ENCODE measurements at regions not wholly inside any gene's neighbourhood (a gene's known extent, or its start where the extent isn't known, plus 50 kb on each side); places are given as distances from the start of the nearest gene placed in this dataset.

DNA sequence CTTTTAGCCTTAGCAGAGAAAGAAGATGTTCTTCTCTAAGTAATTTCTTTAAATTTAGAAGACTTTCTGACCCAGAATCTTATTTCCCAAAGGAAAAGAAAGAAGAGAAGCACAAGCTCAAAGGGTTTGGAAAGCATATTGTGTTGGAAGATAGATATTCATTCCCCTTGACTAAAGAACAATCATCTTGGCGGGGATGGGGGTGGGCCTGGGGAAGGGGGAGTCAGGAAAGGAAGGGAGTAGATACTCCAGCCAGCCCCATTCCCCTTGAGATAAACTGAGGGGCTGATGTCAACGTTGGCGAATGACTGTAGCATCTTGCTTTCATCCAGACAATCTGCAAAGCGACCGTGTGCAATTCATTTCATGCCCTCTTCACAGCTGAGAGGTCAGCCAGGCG is 66.5 kb upstream of the SIPA1L2 start:
- Histone ChIP-seq H3K9me3 (no peaks in the 10 kb centered on the region), H3K4me3 (no peak overlapping the region), H3K36me3 (no peaks in the 10 kb centered on the region), H3K4me1 (peaks cover 16% of the 10 kb centered on the region), H3K27me3 (no peaks in the 10 kb centered on the region), H3K27ac (no peak overlapping the region)
- DNase-seq (ENCODE audit: extremely low spot score in 2 of 2) = no peak
- TF ChIP-seq POLR2AphosphoS5 (IDR thresholded peaks at IDR 0.05; ENCODE audit: insufficient read depth in 1 of 2, low read depth in 1 of 2) = no peak
- TF ChIP-seq, protein P1, sequence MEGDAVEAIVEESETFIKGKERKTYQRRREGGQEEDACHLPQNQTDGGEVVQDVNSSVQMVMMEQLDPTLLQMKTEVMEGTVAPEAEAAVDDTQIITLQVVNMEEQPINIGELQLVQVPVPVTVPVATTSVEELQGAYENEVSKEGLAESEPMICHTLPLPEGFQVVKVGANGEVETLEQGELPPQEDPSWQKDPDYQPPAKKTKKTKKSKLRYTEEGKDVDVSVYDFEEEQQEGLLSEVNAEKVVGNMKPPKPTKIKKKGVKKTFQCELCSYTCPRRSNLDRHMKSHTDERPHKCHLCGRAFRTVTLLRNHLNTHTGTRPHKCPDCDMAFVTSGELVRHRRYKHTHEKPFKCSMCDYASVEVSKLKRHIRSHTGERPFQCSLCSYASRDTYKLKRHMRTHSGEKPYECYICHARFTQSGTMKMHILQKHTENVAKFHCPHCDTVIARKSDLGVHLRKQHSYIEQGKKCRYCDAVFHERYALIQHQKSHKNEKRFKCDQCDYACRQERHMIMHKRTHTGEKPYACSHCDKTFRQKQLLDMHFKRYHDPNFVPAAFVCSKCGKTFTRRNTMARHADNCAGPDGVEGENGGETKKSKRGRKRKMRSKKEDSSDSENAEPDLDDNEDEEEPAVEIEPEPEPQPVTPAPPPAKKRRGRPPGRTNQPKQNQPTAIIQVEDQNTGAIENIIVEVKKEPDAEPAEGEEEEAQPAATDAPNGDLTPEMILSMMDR (IDR thresholded peaks at IDR 0.05) = no peak
- TF ChIP-seq POLR2A (IDR thresholded peaks at IDR 0.05) = no peak
- intact Hi-C loops (cut with DNase I) = no loop called here

DNA sequence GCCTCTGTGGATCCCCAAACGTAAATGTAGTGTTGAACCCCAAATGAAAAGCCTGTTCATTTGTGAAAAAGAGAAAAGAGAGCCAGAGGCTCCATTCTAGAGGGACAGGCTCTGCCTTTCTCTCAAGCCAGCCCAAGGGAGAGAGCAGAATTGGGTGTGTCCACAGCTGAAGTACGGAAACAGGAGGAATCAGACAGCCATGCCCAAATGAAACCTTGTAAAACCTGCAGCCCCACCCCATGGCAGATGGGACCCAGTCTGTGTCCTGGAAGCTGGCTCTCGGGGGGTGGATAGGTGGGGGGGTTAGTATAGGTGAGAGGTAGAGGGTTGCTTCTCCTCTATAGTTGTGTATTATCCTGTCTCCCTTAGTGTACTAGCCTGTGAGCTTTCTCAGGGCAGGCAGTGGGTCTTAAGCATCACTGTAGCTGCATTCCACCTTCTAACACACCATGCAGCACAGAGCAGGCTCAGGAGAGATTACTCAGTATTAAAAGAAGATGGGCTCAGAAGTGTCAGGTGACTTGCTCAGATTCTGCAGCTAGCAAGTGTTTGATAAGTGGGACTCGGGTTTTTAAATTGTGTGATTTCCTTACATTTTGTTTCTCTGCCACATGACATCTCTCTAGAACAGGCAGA is 67.4 kb upstream of the SIPA1L2 start:
- no peaks in the 10 kb centered on the region for H3K27me3 ChIP-seq
- TF ChIP-seq POLR2AphosphoS5 (IDR thresholded peaks at IDR 0.05; ENCODE audit: insufficient read depth in 1 of 2, low read depth in 1 of 2) = no peak
- TF ChIP-seq, protein P1 (IDR thresholded peaks at IDR 0.05) = no peak
- TF ChIP-seq POLR2A (IDR thresholded peaks at IDR 0.05) = no peak
- H3K9me3 ChIP-seq = no peaks in the 10 kb centered on the region
- H3K4me3 ChIP-seq = no peak overlapping the region
- H3K36me3 ChIP-seq = no peaks in the 10 kb centered on the region
- peaks cover 16% of the 10 kb centered on the region for H3K4me1 ChIP-seq
- H3K27ac ChIP-seq = no peak overlapping the region
- no peak for DNase-seq (ENCODE audit: extremely low spot score in 2 of 2)
- intact Hi-C loops (cut with DNase I) = no loop called here

DNA sequence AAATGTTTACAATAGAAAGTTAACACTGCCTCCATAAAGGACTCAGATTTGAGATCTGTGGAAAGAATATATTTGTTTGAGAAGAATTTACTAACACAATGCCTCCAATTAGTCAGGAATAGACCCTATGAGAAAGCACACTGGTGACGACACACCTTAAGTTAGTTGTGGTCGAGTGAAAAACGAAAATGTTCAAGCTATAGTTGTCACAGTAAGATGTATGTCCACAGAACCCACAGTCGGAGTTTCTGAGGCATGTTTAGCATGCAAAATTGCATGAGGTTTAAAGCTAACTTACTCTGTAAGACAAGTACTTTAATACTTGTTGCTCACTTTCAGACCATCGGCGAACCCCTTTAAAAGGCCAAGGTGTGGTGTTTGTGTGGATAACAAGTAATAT is 69.9 kb upstream of the SIPA1L2 start:
- H3K36me3 ChIP-seq = no peaks in the 10 kb centered on the region
- no peak for TF ChIP-seq POLR2A (IDR thresholded peaks at IDR 0.05)
- no peak for TF ChIP-seq POLR2AphosphoS5 (IDR thresholded peaks at IDR 0.05; ENCODE audit: insufficient read depth in 1 of 2, low read depth in 1 of 2)
- TF ChIP-seq, protein P1 (IDR thresholded peaks at IDR 0.05) = no peak
- H3K4me3 ChIP-seq = no peak overlapping the region
- no peaks in the 10 kb centered on the region for H3K27me3 ChIP-seq
- intact Hi-C loops (cut with DNase I) = no loop called here
- H3K4me1 ChIP-seq = peaks cover 22% of the 10 kb centered on the region
- DNase-seq (ENCODE audit: extremely low spot score in 2 of 2) = no peak
- no peak overlapping the region for H3K27ac ChIP-seq
- H3K9me3 ChIP-seq = no peaks in the 10 kb centered on the region

DNA sequence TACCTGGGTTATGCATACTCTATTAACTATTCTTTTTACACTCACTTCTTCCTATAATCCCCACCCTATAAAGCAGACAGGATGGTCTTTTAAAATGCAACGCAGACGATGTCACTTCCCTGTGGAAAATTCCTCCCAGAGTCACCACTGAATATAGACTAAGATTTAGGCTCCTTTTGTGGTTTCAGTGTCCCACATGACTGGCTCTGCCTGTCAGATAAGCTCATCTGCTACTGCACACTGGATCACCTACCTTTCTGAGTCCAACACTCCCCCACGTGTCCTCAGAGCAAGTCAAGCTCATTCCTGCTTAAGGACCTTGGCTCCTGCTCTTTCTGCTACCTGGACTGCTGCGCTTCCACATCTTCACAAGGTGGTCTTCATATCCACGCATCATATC is 73.0 kb upstream of the SIPA1L2 start:
- TF ChIP-seq POLR2A (IDR thresholded peaks at IDR 0.05) (no peak), POLR2AphosphoS5 (IDR thresholded peaks at IDR 0.05; ENCODE audit: insufficient read depth in 1 of 2, low read depth in 1 of 2) (no peak)
- TF ChIP-seq, protein P1 (IDR thresholded peaks at IDR 0.05) = no peak
- no peak for DNase-seq (ENCODE audit: extremely low spot score in 2 of 2)
- H3K4me3 ChIP-seq = no peak overlapping the region

DNA sequence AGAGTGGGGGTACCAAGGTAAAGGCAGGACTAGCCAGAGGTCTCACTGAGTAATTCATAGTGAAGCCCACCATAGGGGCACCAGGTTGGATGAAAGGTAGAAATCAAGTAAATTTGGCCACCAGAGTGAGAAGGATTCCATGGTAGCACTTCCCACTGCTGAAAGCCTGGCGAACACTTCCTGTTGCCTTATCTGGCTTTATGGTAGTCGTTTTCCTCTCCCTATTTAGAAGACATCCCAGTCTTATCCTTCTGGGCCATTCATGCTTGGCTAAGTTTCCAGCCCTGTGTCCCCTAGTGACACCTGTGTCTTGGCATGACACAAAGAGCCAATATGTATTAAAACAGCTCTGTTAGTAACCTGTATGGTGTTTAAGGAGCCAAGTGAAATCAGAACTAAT is 74.3 kb upstream of the SIPA1L2 start:
- Histone ChIP-seq H3K9me3 (no peaks in the 10 kb centered on the region), H3K4me3 (no peak overlapping the region), H3K27me3 (no peaks in the 10 kb centered on the region), H3K36me3 (no peaks in the 10 kb centered on the region), H3K4me1 (peaks cover 23% of the 10 kb centered on the region), H3K27ac (peak overlapping the region; percentile 65)
- intact Hi-C loops (cut with DNase I) = no loop called here
- no peak for DNase-seq (ENCODE audit: extremely low spot score in 2 of 2)
- TF ChIP-seq, protein P1 (IDR thresholded peaks at IDR 0.05) = no peak
- no peak for TF ChIP-seq POLR2A (IDR thresholded peaks at IDR 0.05)
- no peak for TF ChIP-seq POLR2AphosphoS5 (IDR thresholded peaks at IDR 0.05; ENCODE audit: insufficient read depth in 1 of 2, low read depth in 1 of 2)

More for the DNA sequence above, 73.0 kb upstream of the SIPA1L2 start:
- no peaks in the 10 kb centered on the region for H3K9me3 ChIP-seq
- intact Hi-C loops (cut with DNase I) = no loop called here
- no peaks in the 10 kb centered on the region for H3K27me3 ChIP-seq
- H3K36me3 ChIP-seq = no peaks in the 10 kb centered on the region
- H3K4me1 ChIP-seq = peaks cover 22% of the 10 kb centered on the region
- no peak overlapping the region for H3K27ac ChIP-seq

All from vagina (tissue), 2 donors.